ENCODE measurements at regions not wholly inside any gene's neighbourhood (a gene's known extent, or its start where the extent isn't known, plus 50 kb on each side); places are given as distances from the start of the nearest gene placed in this dataset.

DNA sequence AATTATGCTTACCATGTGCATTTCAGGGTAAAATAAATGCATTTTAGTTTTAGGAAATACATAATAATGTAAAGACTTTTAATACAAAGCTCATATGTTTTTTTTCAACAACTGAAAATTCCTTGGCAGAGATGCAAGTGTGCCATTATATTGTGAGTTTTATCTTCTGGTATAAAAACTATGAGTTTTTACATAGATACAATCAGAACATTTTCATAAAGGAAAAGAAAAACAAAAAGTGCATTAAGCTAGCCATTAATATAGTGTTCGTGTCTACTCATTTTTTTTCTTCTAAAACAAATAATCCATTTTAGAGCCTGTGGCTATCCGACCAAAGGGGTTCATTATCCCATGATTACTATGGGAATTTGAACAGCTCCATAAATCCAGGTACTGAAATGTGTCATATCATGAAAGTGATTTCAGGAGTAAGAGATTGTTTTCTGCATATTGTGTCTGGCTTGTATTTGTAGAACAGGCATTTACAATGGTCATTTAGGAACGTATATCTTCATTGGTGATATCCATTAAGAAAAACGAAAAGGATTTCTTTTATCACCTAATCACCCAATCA, 236.9 kb upstream of the SLC10A2 start:
- TF ChIP-seq, protein P1, sequence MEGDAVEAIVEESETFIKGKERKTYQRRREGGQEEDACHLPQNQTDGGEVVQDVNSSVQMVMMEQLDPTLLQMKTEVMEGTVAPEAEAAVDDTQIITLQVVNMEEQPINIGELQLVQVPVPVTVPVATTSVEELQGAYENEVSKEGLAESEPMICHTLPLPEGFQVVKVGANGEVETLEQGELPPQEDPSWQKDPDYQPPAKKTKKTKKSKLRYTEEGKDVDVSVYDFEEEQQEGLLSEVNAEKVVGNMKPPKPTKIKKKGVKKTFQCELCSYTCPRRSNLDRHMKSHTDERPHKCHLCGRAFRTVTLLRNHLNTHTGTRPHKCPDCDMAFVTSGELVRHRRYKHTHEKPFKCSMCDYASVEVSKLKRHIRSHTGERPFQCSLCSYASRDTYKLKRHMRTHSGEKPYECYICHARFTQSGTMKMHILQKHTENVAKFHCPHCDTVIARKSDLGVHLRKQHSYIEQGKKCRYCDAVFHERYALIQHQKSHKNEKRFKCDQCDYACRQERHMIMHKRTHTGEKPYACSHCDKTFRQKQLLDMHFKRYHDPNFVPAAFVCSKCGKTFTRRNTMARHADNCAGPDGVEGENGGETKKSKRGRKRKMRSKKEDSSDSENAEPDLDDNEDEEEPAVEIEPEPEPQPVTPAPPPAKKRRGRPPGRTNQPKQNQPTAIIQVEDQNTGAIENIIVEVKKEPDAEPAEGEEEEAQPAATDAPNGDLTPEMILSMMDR (IDR thresholded peaks at IDR 0.05), result no peak

- TF ChIP-seq, protein P1 (IDR thresholded peaks at IDR 0.05), result no peak
These were observed 236.5 kb upstream of the SLC10A2 start for GRCh38 chr13:103302676-103303075.

GRCh38 chr13:103299079-103299478, 232.9 kb upstream of the SLC10A2 start:
- TF ChIP-seq, protein P1 (IDR thresholded peaks at IDR 0.05), result no peak

DNA sequence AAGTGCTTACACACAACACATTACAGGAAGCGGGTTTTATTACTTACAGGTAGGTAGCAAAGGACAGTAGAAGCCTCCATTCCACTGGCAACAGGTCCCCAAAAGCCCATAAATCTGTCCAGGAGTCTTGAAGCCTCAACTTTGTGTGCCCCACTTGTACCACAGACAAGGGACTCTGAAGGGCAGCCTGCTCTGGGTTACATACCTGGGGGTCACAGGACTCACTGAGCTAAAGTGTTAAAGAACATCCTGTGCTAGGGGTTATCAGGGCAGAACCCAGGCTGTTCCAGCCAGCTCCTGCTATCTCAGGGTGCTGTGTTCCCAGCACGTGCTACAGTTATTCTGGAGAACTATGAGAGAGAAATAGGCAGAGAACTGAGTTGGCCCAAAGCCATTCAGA, 230.9 kb upstream of the SLC10A2 start:
- TF ChIP-seq, protein P1 (IDR thresholded peaks at IDR 0.05), result no peak

- TF ChIP-seq, protein P1 (IDR thresholded peaks at IDR 0.05), result no peak
These were observed 225.8 kb upstream of the SLC10A2 start for GRCh38 chr13:103291798-103292572.

GRCh38 chr13:103291226-103291625, 225.0 kb upstream of the SLC10A2 start:
- TF ChIP-seq, protein P1 (IDR thresholded peaks at IDR 0.05), result no peak

DNA sequence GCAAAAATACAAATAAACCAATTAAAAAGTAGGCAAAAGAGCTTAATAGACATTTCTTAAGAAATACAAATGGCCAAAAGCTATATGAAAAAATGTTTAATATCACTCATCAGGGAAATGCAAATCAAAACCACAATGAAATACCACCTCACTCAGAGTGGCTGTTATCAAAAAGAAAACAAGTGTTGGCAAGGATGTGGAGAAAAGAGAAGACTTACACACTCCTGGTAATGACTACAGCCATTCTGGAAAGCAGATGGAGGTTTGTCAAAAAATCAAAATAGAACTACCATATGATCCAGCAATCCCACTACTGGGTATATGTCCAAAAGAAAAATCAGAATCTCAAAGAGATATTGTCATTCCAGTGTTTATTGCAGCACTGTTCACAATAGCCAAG, 223.5 kb upstream of the SLC10A2 start:
- TF ChIP-seq, protein P1 (IDR thresholded peaks at IDR 0.05), result no peak
